ENCODE measurements at regions not wholly inside any gene's neighbourhood (a gene's known extent, or its start where the extent isn't known, plus 50 kb on each side); places are given as distances from the start of the nearest gene placed in this dataset.
"Not testable (repeated sequence)": the region's sequence is repeated elsewhere in the genome, so short reads cannot be mapped to it uniquely, and the experiment has no call there.

DNA sequence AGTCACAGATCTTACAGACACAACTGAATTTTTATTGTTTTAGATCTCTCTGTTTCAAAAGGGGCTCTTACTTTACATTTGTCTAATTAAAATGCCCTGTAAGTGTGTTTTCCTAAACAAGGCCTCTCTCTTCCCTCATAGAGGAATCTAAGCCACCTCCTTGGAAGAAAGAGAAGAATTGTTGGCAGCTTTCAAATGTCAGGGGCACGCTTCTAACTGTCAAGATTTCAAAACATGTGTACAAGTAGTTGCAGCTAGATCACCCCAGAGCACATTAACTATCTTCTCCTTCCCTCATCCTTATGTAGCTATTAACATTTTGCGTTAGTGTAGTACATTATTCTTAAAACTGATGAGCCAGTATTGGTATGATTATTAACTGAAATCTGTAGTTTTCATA is 266.5 kb upstream of the BOD1L1 start:
- DNase-seq (ENCODE audit: low read depth in 2 of 2): no peak

DNA sequence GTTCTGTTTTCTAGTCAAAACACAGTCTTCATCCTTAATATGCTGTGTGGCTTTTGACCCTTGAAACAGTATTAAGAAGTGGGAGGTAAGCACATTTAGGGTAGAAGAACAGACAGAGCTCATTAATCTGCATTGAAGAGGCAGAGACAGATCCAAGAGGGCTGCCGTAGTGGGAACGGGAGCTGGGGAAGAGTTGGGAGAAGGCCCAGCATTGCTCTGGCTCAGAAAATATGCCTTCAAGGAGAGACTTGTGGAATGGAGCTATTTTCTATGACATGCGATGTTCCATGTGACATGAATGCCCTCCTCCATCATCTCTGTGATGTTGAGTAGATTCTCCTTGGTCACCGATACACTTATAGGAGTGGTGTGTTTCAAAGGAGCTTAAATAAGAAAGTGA is 273.3 kb upstream of the BOD1L1 start:
- DNase-seq (ENCODE audit: low read depth in 2 of 2): no peak

- no peak for DNase-seq (ENCODE audit: low read depth in 2 of 2)
These were observed 274.6 kb upstream of the BOD1L1 start for GRCh38 chr4:13902146-13902545.

GRCh38 chr4:13903061-13903460 is 275.5 kb upstream of the BOD1L1 start:
- no peak for DNase-seq (ENCODE audit: low read depth in 2 of 2)

GRCh38 chr4:13903901-13904300 is 276.4 kb upstream of the BOD1L1 start:
- no peak for DNase-seq (ENCODE audit: low read depth in 2 of 2)

DNA sequence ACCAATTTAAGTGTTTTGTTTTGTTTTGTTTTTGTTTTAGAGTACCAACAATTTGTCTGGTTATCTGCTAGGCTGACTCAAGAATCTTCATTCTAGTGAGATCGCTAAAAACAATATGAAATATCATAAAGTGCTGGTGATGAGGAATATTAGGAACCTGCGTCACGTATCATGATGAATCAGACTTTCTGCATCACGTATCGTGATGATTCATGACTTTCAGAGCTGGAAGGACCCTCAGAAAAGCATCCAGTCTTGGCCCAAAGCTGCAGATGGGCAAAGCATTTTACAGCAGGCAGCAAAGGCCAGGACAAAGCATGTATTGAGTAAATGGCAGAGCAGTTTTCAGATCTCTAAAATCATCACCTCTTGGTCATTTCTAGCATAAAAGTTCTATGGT is 278.0 kb upstream of the BOD1L1 start:
- DNase-seq (ENCODE audit: low read depth in 2 of 2): no peak

DNA sequence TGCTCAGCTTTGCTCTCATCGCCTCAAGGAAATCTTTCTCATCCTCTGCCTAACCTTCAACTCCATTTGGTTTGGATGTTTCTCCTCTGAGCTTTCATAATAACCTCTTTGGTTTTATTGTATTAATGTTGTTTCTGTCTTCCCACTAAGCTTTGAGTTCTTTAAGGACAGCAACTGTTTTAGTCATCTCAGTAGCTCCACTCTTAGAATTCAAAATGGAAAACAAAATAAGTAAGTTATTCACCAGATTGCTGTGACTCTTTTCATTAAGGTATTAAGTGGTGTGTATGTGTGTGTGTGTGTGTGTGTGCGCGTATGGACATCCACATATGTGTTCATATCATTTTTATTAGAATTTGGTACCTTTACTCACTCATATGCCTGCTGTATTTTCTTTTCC is 279.2 kb upstream of the BOD1L1 start:
- DNase-seq (ENCODE audit: low read depth in 2 of 2): no peak

DNA sequence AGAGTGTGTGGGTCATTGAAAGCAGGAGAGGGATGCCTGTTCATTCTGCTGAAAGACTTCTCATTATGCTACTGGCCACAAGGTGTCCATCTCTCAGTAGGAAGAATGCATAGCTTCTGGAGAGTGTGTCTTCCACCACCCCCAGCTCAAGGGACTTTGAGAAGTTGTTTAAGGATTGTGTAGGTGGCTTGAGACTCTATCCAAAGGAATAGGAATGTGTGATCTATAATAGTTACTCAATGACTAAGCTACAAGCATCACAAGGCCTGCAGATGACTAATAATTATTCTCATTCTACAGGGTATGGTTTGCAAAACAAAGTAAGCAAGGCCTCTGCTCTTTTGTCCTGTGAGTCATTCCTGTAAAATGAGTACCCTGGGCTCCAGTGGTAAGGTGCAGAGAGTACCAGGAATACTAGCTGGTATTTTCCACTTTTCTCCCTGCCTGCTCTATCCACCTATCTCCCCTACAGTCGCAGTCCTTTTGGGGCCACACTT is 279.8 kb upstream of the BOD1L1 start:
- no peak for DNase-seq (ENCODE audit: low read depth in 2 of 2)

- no peak for DNase-seq (ENCODE audit: low read depth in 2 of 2)
These were observed 280.9 kb upstream of the BOD1L1 start for GRCh38 chr4:13908455-13908854.

DNA sequence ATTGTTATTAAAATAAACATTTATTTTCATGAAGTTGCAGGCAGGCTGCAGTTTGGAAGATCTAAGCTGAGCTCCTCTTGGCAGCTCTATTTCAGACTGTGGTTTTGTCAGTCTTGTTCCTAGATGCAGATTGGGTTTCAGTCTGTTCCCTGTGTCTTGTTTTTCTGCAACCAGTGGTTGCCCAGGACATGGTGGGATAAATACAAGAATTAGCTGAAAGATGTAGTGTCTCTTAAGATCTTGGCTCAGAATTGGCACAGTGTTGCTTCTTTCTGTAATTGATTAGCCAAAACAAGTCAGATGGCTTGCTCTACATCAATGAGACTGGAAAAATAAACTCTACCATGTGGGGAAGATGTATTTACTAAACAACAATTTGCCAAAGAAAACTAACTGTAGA is 283.0 kb upstream of the BOD1L1 start:
- DNase-seq (ENCODE audit: low read depth in 2 of 2): no peak

DNA sequence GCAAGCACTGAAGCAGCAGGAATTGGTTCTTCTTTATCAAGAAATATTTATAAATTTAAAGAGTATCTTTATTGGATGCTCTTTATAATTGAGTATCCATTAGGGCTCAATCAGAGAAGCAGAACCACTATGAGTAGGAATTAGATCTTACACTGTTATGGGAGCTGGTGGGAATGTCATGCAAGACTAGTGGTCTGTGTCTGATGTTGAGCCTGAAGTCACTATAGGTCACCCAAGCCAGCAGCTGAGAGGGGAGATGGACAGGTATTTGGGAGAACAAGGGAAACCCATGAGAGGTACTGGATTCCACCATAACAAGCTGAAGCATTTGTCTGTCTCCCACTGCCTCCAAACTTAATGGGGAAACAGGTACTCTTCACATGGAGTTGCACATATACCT is 283.7 kb upstream of the BOD1L1 start:
- DNase-seq (ENCODE audit: low read depth in 2 of 2): no peak

GRCh38 chr4:13912436-13912925 is 285.0 kb upstream of the BOD1L1 start:
- no peak for DNase-seq (ENCODE audit: low read depth in 2 of 2)

DNA sequence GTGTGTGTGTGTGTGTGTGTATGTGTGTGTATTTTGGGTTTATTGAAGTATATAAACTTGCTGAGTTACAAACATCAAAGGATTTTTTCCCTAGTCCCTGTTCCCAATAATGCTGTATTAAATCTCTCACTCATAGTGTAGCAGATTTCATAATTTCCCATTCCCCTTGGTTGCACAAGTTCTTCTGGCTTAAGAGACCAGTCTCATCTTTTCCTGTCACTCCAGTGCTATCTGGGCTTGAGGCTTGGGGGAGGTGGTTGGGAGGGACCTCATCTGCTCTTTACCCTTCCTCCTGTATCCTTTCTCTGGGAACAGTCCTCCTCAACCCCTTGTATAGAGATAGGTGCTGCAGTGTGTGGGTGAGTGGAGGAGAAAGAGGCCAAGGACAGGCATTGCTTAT is 285.4 kb upstream of the BOD1L1 start:
- no peak for DNase-seq (ENCODE audit: low read depth in 2 of 2)

DNA sequence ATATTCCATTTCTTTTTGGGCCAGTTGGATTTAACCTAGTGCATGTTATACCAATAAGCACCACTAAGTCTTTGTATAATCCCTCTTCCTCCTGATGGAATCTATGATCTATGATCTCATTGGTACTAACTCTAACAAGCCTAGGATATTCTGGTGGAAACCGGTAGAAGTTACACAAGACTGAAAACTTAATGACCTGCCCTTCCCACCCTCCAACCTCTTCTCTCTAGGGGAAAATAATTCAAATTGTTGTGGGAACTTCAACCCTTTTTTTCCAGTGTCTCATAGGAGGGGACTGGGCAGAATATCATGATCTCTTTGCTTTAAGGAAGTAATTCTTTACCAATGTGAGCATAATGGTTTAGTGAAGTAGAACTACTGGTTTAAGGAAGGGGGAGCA is 289.5 kb upstream of the BOD1L1 start:
- DNase-seq (ENCODE audit: low read depth in 2 of 2): no peak

DNA sequence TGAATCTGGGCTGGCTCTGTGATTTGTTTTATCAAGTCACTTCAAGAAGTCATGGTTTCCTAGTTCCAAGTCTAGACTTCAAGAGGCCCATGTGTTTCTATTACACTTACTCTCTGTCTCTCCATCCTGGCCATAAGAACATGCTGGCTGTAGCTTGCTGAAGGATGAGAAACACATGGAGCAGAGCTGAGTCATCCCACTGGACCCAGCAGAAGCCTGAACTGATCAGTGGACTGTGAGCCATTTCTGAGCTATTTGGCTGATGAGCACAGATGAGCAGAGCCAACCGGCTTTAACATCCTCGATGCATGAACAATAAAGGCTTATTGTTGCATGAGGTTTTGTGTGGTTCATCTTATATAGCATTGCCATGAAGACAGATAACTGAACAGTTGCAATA is 290.6 kb upstream of the BOD1L1 start:
- DNase-seq (ENCODE audit: low read depth in 2 of 2): no peak

DNA sequence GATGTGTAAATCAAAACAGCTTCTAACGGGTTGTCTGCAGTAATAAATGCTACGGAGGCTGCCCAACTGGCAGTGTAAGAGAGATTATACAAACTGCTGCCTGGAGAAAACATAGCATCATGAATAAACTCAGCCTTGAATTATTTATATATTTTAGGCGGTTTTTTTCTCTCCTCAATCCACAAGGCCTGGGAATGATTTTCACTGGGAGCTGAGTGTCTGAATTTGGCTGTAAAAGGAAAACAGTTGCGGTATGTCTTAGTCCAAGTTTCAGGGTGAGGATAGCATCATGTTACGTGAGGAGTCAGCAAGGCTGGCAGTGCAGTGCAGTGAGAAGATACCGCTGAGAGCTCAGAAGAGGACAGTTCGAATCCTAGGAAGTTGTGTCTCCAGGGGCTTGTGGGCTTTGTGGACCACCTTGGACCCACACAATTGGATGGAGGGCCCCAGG is 291.5 kb upstream of the BOD1L1 start:
- no peak for DNase-seq (ENCODE audit: low read depth in 2 of 2)

- DNase-seq (ENCODE audit: low read depth in 2 of 2): no peak
These were observed 292.8 kb upstream of the BOD1L1 start for GRCh38 chr4:13920111-13920875.

DNA sequence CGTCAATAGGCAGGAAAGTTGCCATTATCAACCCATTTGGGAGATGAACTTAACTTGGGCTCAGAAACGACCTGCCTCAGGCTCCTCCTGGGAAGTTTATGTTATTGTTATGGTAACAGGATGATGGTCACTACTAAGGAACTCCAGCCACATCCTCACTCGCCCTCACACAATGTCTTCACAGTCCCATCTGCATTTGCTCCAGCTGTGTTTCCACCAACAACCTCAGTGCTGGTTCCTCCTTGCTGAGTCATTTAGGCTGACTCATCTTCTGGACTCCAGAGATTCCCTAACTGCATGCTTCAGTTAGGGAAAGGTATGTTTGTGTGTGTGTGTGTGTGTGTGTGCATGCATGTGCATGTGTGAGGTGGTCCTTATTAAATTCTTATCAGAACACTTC is 293.4 kb upstream of the BOD1L1 start:
- no peak for DNase-seq (ENCODE audit: low read depth in 2 of 2)

- DNase-seq (ENCODE audit: low read depth in 2 of 2): no peak
These were observed 294.3 kb upstream of the BOD1L1 start for GRCh38 chr4:13921805-13922204.

- no peak for DNase-seq (ENCODE audit: low read depth in 2 of 2)
These were observed 294.9 kb upstream of the BOD1L1 start for GRCh38 chr4:13922459-13922858.

GRCh38 chr4:13922873-13923645 is 295.5 kb upstream of the BOD1L1 start:
- DNase-seq (ENCODE audit: low read depth in 2 of 2): no peak

GRCh38 chr4:13924900-13925299 is 297.4 kb upstream of the BOD1L1 start:
- not testable (repeated sequence) for DNase-seq (ENCODE audit: low read depth in 2 of 2)

DNA sequence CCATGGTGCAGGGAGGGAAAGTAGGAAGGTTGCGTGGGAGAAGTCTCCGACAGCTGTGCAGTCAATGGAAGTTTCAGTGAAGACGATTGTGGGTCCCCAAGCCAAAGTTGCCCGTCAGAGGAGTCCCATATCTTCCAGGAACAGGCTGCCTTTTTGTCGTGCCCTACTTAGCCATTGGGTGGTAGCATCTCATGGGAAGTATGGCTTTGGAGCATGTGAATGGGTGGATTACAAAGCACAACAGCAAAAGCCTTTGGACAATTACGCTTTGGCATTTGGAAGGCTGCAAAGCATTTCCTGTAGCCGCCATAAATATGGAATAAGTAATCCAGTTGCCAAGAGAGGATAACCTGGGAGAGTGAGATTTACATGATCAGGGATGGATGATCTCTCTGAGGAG is 300.7 kb upstream of the BOD1L1 start:
- no peak for DNase-seq (ENCODE audit: low read depth in 2 of 2)

Measured in stimulated activated CD4-positive, alpha-beta T cell treated with anti-CD3 and anti-CD28 coated beads, Interleukin-4, amount 100 ng/mL, for 48 hours (primary cell).